GM18868 (cell line): ENCODE measurements at regions not wholly inside any gene's neighbourhood (a gene's known extent, or its start where the extent isn't known, plus 50 kb on each side); places are given as distances from the start of the nearest gene placed in this dataset.
"Not testable (repeated sequence)": the region's sequence is repeated elsewhere in the genome, so short reads cannot be mapped to it uniquely, and the experiment has no call there.

Experiments
- ATAC-seq: cut with Tn5 transposase; IDR thresholded peaks from one replicate; pipeline ENCODE4 v1.9.1; 2021; ENCODE audit warnings: mild to moderate bottlenecking, moderate library complexity; ENCODE audit not compliant: unreplicated experiment

- ATAC-seq: no peak
Observed at GRCh38 chr18:10162340-10162739, 248.5 kb downstream of the VAPA start.

GRCh38 chr18:10164271-10165071, 250.7 kb downstream of the VAPA start:
- no peak for ATAC-seq

DNA sequence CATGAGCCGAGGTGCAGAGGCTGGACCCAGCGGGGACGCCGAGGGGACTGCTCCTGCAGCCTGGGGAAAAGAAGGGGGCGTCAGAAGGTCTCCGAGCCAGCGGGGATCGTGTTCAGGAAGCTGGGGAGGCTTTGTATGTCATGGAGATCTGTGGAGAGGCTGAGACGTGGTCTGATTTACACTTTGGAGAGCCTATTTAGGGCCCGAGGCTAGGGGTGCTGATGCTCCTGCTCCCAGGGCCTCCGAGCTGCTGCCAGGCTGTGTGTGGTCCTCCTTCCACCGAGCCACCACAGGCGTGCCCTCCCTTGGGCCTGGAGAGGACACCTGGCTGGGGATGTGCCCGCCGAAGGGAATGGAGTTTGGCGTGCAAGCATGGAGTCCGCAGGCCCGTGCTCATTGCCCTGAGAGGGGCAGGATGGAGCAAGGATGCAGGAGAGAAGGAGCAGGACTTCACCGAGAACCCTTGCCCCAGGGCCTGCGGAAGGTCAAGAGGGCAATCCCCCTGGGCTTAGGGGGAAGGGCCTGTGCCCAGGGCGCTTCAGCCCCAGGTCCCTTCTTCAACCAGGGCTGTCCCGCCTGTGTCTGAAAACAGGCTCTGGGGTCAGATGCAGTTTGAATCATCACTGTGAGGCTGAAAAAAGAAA, 252.5 kb downstream of the VAPA start:
- no peak for ATAC-seq

DNA sequence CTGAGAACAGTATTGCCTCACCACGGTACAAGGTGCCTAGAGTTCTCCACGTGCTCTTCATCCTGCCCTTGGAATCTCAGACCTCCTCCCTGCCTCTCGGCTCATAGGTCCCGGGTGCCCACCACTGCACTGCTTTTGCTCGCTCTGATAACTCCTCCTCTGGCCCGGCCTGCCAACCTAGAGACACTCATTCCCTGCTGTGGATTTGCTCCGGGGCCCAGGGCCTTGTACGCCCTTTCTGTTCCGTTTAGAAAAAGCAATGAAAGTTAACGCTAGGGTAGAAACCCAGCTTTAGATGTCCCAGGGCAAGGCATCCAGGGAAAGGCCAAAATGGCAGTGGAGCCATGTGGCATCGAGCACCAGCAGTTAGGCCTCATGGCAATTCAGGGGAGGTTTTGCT, 253.9 kb downstream of the VAPA start:
- no peak for ATAC-seq

DNA sequence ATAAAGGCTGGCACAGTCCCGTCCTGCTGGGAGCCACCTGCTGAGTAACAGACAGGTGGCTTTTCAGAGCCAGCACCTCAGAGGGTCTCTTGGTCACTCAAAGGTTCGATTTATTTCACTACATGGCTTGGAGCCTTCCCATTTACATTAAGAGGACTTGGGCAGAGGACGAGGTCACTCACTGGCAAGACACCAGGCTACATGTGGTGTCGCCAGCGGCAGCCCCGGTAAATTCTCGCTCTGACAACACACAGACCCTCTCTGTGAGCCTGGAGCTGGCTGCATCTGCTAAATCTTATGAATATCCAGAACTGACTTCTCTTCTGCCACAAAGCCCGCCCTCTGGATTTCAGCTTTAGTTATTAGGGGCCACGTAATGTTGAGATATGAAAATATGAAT, 254.7 kb downstream of the VAPA start:
- ATAC-seq: no peak

DNA sequence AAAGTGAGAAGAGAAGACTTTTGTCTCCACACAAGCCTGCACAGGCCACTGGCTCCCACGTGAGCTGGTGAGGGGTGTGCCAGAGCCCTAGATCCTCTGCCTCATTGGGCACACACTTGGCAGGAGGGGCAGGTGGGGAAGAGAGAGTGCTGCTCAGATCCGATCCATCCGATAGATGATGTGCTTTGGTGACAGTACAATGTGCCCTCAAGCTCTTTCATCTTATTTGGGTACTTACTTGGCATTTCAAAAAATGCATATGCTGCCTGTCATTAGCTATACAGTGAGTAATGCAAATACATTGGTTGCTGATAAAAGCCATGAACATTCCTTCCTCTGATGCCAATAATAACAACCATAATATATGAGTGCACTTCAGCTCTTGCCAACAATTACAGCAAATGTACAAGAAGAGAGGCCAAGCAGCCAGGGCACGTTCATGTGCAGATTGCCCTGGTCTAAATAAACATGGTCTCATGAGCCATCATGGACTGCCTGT, 255.3 kb downstream of the VAPA start:
- no peak for ATAC-seq

DNA sequence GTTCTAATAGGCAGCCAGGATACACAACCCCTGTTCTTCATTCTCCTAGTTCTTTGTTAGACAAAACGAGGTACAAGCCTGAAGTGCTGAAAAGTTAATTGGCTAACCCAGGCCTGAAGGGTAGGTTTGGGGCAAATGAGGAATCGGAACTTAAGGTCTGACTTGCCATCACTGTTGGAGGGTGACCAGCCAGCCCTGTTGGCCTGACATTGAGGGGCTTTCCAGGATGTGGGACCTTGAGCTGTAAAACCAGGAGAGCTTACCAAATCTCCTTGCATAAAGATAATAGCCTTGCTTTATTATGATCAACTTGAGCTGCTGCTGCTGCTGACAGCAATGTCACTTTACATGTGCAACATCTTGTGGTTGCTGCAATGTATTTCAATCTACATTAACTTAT, 256.0 kb downstream of the VAPA start:
- ATAC-seq: no peak

GRCh38 chr18:10170375-10170774, 256.6 kb downstream of the VAPA start:
- ATAC-seq: no peak

- not testable (repeated sequence) for ATAC-seq
Observed at GRCh38 chr18:10175333-10175732, 261.5 kb downstream of the VAPA start.

DNA sequence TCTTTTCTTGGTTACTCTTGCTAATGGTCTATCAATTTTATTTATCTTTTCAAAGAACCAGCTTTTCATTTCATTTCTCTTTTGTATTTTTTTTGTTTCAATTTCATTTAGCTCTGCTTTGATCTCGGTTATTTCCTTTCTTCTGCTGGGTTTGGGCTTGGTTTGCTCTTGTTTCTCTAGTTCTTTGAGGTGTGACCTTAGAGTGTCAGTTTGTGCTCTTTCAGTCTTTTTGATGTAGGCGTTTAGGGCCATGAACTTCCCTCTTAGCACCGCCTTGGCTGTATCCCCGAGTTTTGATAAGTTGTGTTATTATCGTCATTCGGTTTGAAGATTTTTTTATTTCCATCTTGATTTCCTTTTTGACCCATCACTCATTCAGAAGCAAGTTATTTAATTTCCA, 265.5 kb downstream of the VAPA start:
- ATAC-seq: not testable (repeated sequence)

GRCh38 chr18:10182009-10182624, 268.3 kb downstream of the VAPA start:
- ATAC-seq: no peak

- ATAC-seq: no peak
Observed at GRCh38 chr18:10184776-10185175, 269.7 kb upstream of the APCDD1 start.

- no peak for ATAC-seq
Observed at GRCh38 chr18:10188971-10189810, 265.2 kb upstream of the APCDD1 start.

- no peak for ATAC-seq
Observed at GRCh38 chr18:10190564-10190963, 263.9 kb upstream of the APCDD1 start.

DNA sequence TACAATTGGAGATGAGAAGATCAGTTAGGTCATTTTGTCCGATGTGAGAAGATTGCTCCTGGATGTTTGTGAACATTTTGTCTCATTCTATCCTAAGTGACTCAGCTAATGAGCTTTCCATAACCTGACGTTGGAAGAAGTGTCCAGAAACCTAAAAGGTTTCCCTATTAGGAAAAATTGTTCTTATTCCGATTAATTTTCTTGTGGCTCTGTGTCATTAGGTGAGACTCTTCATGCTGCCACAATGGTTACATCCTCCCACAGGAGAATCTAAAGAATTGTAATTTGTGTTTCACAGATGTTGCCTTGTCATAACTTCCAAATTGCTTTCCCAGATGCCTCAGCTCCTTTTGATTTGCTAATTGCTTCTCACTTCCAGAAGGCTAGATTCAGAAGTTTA, 261.0 kb upstream of the APCDD1 start:
- no peak for ATAC-seq

DNA sequence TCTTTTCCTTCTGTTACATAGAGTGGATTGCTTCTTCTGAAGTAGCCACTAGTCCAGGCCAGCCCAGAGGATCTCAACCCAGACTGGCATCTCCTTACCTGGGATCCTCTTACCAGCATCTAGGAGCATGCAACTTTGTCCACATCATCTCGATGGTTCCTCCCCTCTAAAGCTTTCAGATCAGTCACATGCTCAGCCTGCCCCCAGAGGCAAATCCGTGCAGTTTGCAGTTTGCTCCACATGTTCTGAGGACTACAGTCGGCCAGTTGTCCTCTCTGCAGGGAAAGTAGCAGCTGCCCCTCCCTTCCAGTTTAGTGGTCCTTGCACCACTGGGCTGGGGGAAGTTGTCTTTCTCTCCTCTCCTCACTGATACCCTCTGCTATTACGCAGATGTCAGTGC, 259.8 kb upstream of the APCDD1 start:
- ATAC-seq: no peak

DNA sequence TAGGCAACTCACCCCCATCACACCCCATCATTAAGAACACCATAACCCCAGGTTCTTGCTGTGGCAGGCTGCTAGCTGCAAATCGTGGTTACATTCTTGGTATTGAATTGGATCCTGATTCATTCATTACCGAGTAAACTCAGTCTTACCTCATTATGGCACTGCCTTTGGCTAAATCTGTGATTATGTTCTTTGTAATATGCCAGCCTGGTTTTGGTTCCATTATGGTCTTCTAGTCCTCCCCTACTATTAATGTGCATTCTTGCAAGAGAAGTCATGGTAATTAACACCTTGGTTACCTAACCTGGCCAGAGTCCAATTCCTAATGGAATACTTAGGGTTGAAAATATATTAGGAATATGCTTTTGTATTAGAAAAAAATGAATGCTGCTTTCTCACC, 258.9 kb upstream of the APCDD1 start:
- no peak for ATAC-seq

DNA sequence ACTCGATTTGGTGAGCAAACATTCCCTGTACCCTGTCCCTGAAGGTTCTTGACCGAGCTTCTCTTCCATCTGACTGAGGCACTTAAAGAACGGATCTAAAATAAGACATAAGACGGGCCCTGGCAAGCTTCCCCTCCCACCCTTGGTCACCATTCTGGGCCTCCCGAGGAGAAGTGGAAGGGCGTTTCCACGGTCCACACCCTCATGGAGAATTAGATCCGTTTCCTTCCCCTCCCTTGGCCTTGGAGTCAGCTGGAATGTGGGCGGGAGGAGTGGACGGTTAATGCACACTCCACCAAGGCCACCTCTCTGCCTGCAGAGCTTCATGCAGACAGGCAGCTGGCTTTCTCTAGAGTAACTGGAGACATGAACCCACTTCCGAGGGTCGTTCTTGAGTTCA, 257.3 kb upstream of the APCDD1 start:
- ATAC-seq: no peak

- ATAC-seq: no peak
Observed at GRCh38 chr18:10201226-10201625, 253.2 kb upstream of the APCDD1 start.

GRCh38 chr18:10201659-10202058, 252.8 kb upstream of the APCDD1 start:
- ATAC-seq: no peak

- ATAC-seq: no peak
Observed at GRCh38 chr18:10202845-10203321, 251.6 kb upstream of the APCDD1 start.
